Breast epithelium (tissue), 3 donors: ENCODE measurements at regions not wholly inside any gene's neighbourhood (a gene's known extent, or its start where the extent isn't known, plus 50 kb on each side); places are given as distances from the start of the nearest gene placed in this dataset.
"Not testable (repeated sequence)": the region's sequence is repeated elsewhere in the genome, so short reads cannot be mapped to it uniquely, and the experiment has no call there.

Experiments used
- CTCF ChIP-seq, 3 donors: fragments of 450-650 bp; IDR thresholded peaks; one replicate each; pipeline ENCODE4 v1.5.1; 2016 to 2017; ENCODE audit warnings: antibody characterized with exemption in 3 of 3, mild to moderate bottlenecking in 3 of 3, moderate library complexity in 3 of 3
- POLR2A ChIP-seq: fragments of 450-650 bp; IDR thresholded peaks from one replicate; pipeline ENCODE4 v1.6.1; 2016; ENCODE audit warnings: antibody characterized with exemption, mild to moderate bottlenecking, moderate library complexity
- POLR2AphosphoS5 ChIP-seq, 3 donors: sonication (generic); formaldehyde crosslinking; IDR thresholded peaks; one replicate each; pipeline ENCODE4 v1.6.1; 2017; ENCODE audit warnings: antibody characterized with exemption in 3 of 3

GRCh38 chr1:19550437-19550836 lies 65.1 kb upstream of the CAPZB start:
- not testable (repeated sequence) for TF ChIP-seq CTCF (IDR thresholded peaks at IDR 0.05); POLR2A; POLR2AphosphoS5 (IDR thresholded peaks at IDR 0.05)
